HG02840 (cell line): ENCODE measurements at regions not wholly inside any gene's neighbourhood (a gene's known extent, or its start where the extent isn't known, plus 50 kb on each side); places are given as distances from the start of the nearest gene placed in this dataset.

Source experiments
- ATAC-seq: cut with Tn5 transposase; IDR thresholded peaks from one replicate; pipeline ENCODE4 v1.9.1; 2021; ENCODE audit warnings: mild to moderate bottlenecking, moderate library complexity, moderate number of reproducible peaks; ENCODE audit not compliant: unreplicated experiment, low FRiP score

DNA sequence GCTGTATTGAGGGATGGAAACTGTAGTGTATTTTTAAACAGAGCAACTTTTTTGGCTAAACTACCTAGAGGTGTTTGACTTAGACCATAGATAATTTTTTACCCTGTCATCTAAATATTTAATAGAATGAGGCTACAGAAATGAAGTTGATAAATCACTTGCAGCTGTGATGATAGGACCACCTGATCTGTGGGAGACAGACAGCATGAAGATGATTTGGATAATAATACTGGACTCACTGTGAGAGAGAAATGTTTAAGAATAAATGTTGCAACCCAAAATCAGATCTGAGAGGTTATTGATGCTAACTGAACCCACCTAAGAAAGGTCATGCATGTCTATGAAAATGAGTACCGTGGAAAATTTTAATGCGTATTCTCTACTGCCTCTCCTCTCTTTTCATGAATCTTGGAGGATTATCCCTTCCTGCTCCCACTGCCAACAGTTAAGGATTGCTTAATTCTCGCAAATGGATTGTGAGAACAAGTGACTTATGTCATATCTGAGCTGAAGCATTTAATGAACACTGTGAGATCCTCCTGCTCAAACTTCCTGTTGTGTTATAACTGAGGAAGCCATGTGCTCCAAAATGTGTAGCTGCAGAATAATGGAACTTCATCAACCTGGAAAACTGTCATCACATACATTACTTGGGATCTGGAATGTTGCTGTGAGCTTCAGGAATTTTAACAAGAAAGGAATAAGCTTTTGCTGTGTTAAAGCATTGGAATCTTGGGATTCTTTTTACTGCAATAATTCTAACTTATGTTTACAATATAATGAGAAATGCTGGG lies 617.9 kb upstream of the CDH18 start:
- ATAC-seq, result no peak

DNA sequence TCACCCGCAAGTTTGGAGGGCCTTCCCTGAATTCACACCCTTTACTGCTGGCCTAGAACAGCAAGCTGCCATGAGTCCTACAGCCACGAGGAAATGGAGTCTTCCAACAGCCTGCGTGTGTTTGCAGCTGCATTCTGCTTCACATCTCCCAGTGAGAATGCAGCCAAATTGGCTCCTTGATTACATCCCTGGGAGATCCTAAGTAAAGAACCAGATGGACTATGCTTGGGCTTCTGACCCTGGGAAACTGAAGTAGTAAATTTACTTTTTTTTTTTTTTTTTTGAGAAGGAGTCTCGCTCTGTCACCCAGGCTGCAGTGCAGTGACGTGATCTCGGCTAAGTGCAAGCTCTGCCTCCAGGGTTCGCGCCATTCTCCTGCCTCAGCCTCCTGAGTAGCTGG lies 617.0 kb upstream of the CDH18 start:
- no peak for ATAC-seq

DNA sequence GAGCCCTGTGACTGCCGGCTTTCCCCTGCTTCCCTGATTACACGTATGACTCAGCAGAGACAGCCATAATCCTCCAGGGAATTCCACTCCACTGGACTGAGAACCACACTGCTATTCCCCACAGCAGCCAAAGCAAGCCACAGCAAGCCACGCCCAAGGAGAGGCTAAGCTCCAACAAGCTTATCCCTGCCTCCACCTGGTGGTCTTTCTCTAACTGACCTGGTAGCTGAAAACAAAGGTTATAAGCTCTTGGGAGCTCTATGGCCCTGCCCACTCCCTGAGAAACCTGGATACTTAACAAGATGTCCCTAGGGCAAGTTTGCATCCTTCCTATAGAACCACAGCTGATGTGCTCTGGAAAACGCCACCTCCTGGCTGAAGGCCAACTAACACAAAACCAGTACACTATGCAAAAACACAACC lies 613.7 kb upstream of the CDH18 start:
- ATAC-seq, result no peak

DNA sequence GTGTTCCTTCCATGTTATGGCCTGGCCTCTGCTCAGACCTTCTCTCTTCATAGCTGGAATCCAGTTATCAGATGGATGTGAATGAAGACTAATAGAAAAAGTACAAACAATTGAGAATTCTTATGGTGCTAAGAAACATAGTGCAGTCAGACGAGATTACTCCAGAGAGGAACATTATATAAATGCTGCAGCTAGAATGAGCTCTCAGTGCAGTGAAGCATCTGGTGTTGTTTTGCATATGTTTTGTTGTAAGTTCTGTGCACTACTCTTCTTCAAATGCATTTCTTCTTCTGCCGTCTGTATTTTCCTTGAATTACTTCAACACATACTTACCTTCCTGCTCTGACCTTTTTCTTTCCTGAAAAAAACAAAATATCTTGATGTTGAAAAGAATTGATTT lies 602.4 kb upstream of the CDH18 start:
- no peak for ATAC-seq

DNA sequence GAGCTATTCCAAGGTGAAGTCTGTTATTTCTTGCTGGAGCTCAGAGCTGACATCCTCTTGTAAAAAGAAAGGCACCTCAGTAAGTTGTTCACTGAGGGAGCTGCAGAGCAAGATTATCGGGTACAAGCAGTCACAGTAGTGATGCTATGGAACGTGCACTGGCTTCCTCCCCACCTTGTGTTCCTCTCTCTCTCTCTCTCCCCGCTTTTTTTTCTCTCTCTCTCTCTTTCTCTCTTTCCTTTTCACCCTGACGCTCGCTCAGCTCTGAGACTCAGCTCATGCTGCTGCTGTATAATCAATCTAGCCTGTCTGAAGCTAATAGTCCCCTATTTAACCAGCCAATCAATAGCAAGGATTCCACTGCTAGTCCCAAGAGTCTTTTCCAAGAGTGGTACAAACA lies 587.6 kb upstream of the CDH18 start:
- no peak for ATAC-seq

DNA sequence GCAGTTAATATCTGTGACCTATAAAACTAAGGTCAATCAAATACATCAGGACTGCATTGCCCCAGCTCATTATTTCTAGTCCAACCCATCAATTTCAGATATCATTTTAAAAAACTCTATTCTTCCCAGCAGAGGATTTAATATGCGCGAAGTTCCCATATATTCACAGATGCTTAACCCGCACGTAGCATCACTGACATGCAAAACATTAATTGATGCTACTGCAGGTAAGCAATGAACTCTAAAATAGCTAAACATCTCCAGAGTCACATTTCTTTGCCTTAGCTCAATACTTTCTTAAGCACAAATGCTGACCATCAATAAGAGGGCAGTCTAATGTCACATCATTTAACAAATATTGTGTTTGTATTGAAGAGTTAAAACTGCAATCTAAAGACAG lies 586.6 kb upstream of the CDH18 start:
- no peak for ATAC-seq

DNA sequence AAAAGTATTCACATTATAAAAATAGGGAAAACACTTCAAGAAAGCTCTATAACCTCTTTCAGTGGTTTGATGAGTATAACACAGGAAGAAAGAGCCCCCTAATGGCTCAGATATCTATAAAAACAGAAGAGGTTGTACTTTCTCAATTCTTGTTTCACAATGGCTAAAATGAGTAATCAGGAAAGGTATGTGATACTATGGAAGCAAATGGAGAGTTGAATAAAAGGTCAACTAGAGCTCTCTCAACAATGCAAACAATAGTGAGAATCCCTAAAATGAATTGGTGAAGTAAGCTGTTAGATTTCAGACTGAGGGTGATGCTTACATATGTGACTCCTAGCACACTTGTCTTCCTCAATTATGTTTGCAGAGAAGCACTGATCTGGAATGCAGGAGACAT lies 584.6 kb upstream of the CDH18 start:
- ATAC-seq, result no peak

DNA sequence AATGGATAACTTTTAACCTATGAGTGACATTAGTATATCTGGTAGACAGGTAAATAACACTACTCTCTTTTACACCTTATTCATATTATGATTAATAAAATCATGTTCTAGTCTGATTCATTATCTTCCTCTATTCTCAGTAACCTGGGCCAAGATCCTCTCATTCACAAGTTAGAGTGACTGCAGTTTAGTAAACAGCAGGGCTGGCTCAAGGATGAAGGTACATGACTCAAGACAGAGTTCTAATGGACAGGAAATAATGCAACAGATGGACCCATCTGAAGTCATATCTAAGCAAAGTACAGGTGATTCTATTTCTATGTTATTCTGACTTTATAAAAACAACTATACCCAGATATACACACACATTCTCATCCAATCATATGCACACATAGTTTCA lies 582.5 kb upstream of the CDH18 start:
- no peak for ATAC-seq

DNA sequence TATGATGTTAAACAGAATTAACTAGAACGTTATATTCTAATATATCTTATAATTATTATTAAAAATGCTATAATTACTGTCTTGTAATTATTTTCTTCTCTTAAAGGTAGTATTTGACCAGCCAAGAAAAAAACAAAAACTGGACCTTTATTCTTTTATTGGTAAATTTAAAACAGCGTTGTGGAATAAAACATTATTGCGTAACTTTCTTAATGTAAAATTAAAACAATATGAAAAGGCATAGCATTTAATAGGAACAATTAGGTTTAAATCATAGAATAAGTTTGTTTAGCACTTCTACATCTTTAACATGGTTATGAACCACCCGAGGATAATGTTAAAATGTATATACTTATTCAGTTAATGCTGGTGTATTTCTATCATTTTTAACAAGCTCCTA lies 574.5 kb upstream of the CDH18 start:
- no peak for ATAC-seq

DNA sequence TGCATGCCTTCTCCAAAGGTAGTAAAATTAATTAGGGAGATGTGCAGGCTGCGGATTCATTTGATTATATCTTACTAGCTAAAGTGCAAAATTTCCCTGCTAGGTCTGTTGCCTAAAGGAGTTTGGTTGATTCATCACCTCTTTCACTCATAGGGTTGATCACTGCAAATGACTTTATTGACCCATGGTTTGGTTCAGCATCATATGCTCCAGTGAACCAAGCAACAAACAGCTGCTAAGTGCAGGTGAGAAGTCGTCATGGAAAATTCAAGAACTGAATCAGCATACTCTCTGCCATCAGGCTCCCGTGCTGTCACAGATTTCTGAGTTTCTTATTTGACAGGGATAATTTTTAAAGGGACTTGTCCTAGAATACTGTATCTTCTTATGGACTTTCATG lies 571.8 kb upstream of the CDH18 start:
- ATAC-seq, result no peak

DNA sequence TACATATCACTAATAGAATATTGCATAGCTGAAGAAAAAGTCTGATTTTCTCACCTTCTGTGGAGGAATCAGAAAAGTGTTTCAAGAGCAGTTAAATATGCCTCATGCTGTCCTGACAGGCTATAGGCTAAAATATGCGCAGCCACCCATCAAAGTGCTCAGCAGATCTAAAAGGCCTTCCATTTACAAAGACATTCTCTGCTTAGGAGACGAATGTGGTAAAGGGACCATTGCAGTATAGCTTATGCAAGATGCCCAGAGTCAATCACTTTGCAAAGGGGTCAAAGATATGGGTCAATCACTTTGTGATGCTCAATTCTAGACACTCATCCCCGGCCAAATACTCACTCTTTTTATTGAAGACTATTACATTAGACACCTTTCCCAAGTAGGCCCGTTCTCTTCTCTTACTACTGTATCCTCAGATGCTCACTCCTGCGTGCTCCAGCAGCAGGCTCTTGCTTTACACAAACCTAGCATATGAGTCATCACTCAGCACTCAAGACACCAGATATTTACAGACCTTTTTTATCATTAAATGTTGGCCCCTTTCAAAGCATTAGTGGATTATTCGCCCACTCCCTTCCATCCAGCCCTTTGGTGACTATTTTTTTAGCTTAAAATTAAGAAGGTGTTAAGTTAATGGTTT lies 568.2 kb upstream of the CDH18 start:
- ATAC-seq, result no peak

DNA sequence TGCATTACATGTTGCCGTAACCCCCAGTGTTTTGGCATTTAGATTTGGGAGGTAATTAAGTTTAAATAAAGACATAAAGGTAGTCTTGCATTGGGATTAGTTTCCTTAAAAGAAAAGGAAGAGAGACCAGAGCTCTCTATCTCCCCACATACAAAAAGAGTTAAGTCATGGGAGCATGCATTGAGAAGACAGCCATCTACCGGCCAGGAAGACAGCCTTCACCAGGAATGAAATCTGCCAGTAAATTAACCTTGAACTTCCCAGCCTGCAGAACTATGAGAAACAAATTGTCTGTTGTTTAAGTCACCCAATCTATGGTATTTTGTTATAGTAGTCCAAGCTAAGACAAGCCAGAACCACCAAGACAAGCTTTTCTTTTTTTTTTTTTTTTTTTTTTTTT lies 567.0 kb upstream of the CDH18 start:
- ATAC-seq, result no peak

DNA sequence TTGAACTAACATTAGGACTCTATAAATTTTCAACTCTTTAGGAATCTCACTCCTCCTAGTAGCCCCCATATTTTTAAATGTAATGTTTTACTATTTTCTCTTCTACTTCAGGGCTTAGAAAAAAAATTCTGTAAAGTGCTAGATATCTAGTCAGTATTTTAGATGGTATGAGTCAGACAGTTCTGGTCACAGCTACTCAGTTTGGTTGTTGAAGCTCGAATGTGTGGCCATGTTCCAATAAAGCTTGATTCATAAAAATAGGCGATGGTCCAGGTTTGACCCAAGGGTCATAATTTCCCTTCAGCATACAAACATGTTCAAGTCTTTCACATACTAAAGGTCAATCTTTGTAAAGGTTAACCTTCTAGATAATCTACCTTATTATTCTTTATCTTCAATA lies 566.0 kb upstream of the CDH18 start:
- ATAC-seq, result no peak

DNA sequence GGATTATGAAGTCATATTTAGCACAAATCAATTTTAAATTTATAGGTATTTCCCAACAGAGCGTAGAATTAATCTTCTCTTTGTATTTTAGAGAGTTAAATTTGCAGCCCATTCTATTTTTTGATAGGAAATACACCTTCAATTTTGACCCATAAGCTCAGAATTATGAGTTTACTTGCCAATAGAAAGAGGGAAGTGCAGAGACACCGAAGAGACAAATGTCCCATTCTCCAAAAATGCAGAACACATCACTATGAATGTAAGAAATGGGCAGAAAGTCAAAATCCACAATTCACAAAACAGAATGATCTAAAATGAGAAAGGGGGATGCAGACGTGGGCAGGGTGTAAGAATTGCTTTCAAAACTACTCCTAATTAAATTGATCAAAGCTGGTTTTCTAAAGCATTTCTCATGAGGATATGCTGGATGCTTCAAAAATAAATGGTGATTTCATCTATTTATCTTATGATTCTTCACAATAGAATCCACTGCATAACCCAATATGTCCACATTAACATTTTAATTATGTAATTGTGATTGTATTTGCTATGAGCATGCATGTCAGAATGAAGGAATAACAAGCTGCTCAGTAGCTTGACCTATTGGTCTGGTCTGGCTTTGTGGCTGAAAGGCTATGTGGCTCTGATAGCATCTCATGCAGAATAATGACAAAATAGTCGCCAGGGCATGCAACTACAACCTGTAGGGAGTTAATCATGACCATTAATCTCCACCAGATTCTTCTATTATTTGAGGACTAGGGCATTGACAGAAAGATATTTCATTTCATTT lies 550.1 kb upstream of the CDH18 start:
- ATAC-seq, result no peak

DNA sequence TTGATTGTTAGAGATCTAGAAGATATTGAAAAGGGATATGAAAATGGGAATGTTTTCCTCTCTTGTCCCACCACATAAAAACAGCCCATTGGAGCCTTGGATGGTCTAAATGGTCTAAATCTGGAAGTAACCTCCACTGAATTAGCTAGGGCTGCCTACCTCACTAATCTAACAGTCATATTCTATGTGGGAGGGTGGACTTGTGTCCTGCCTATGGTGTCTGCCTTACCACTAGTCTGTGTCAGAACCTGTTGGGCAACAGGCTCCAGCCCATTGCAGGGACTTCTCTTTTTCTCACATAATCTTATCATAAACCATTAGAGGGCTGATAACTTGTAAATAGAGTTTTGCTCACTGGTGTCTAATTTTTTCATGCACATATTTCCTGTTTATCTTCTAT lies 548.8 kb upstream of the CDH18 start:
- no peak for ATAC-seq

DNA sequence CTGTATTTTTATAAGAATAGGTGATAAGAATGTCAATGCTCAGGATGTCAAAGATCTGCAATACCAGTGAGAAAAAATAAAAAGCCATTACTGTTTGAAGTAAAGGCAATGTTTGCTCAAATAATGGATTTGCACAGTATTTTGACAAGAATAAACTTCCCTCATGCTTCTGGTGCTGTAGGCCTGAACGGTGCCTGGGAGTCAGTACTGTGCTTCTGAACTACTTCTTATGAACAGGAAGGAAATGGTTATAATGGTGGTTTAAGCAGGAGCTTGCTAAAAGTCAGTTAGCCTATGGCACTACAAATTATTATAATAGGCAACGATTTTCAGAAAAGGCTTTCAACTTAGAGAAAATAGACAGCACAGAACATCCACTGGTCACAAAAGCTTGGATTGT lies 548.3 kb upstream of the CDH18 start:
- no peak for ATAC-seq

DNA sequence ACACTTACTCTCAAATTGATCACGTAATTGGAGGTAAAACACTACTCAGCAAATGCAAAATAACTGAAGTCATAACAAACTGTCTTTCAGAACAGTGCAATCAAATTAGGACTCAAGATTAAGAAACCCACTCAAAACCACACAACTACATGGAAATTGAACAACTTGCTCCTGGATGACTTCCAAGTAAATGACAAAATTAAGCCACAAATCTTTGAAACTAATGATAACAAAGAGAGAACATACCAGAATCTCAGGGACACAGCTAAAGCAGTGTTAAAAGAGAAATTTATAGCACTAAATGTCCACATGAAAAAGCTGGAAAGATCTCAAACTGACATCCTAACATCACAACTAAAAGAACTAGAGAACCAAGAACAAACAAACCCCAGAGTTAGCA lies 540.5 kb upstream of the CDH18 start:
- no peak for ATAC-seq

DNA sequence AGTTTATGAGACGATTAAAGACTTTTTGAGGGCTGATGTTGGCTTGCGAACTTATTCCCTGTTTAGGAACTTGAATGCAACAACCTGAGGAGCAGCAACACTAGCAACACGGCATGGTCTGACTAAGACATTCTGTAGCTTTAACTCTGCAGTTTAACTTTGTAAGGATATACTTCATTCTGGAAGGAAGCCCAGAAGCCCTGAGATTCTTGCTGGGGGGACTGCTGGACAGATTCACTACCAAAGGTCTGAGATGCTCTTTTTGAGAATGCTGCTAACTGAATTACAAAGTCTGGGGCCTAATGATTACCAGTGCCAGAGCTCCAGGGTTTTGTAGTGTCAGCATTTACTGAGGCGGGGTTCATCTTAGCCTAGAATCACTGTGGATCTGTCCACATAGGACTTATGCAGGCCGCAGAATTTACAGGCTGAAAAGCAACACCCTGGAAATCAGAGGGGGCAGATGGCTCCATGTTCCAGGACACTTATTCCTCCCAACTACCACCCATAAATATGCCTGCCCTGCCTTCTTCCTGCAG lies 537.1 kb upstream of the CDH18 start:
- no peak for ATAC-seq

DNA sequence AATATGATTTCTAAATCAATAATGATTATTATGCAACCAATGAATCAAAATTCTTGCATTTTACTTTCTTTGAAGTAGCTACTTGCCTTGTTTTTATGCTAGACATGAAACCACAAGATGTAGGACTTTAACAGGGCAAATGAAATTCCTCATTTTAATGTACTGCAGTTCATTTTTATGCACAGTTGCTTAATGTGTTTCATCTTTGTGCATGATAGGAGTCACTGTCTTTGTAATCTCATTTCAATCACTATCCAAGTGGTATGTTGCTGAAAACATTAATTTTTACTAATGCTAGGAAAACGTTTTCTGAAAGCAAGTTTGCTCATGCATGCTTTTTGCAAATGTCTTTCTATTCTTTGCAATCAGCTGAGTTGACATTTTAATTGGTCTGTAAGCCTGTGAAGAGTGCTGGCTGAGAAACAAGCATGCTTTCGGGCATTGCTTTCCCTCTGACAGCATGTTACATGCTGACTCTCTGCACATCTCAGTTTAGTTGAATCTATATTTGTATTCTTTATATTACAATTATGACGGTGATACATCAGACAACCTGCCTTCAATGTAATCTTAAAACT lies 535.0 kb upstream of the CDH18 start:
- ATAC-seq, result no peak

DNA sequence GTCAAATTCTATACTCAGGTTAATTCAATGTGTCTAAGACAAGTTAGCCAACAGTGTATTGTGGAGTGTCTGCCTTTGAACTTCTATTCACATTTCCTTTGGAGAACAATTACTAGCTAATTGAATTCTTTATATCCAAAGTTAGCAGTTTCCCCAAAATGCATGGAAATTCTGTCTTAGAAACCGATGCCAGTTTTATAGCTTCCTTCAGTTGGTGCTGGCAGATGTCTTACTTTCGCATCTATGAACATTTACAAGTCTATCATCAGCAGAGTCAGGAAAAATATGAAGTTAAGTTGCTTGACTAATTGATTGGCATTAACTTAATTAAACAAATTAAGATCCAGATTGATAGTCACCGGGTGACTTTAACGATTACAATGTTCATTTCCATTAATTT lies 527.6 kb upstream of the CDH18 start:
- ATAC-seq, result no peak

DNA sequence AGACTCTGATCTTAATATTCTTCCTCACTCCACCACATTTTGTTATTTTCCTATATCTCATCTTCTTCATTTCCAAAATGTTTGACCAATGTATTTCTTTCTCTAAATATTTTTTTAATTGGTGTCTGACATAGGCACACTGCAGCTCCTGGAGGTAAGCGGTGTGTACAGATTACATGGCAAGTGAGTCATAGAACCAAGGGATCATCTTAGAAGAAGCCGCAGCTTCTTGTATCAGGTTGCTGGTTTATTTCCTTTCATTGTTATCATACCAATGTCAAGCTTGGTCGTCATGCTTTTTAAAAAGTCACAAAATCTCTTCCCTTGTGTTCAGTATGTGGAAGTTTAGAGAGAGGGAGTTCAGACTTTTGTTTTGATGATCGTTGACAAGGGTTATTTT lies 526.1 kb upstream of the CDH18 start:
- no peak for ATAC-seq
